ENCODE measurements at regions not wholly inside any gene's neighbourhood (a gene's known extent, or its start where the extent isn't known, plus 50 kb on each side); places are given as distances from the start of the nearest gene placed in this dataset.

DNA sequence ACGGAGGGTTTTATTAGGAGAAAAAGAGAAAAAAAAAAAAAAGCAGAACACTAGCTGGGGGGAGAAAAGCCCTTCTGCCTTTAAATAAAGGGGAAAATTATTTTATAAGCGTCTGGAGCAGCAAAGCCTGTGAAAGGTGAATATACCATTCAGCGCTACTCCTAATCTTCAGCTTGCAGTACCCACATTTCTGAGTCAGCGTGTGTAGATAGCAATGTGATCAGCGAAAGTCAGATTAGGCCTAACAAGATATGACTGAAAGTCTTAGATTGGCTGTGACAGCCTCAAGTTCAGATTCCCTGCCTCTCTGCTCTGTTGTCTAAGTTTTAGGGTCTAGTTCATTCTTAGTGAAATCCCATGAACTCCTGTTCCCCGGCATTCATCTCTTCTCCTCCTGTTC, 279.5 kb downstream of the TMEM114 start:
- TF ChIP-seq, protein P1, sequence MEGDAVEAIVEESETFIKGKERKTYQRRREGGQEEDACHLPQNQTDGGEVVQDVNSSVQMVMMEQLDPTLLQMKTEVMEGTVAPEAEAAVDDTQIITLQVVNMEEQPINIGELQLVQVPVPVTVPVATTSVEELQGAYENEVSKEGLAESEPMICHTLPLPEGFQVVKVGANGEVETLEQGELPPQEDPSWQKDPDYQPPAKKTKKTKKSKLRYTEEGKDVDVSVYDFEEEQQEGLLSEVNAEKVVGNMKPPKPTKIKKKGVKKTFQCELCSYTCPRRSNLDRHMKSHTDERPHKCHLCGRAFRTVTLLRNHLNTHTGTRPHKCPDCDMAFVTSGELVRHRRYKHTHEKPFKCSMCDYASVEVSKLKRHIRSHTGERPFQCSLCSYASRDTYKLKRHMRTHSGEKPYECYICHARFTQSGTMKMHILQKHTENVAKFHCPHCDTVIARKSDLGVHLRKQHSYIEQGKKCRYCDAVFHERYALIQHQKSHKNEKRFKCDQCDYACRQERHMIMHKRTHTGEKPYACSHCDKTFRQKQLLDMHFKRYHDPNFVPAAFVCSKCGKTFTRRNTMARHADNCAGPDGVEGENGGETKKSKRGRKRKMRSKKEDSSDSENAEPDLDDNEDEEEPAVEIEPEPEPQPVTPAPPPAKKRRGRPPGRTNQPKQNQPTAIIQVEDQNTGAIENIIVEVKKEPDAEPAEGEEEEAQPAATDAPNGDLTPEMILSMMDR (optimal IDR thresholded peaks at IDR 0.05 in 1 of 3, IDR thresholded peaks at IDR 0.05 in 1 of 3, conservative IDR thresholded peaks at IDR 0.05 in 1 of 3; ENCODE audit: extremely low read depth in 1 of 3, insufficient read depth in 2 of 3, low read length in 3 of 3), result no peak
- no peak for TF ChIP-seq EZH2 (IDR thresholded peaks at IDR 0.05; ENCODE audit: low read length)
